ENCODE measurements at regions not wholly inside any gene's neighbourhood (a gene's known extent, or its start where the extent isn't known, plus 50 kb on each side); places are given as distances from the start of the nearest gene placed in this dataset.

DNA sequence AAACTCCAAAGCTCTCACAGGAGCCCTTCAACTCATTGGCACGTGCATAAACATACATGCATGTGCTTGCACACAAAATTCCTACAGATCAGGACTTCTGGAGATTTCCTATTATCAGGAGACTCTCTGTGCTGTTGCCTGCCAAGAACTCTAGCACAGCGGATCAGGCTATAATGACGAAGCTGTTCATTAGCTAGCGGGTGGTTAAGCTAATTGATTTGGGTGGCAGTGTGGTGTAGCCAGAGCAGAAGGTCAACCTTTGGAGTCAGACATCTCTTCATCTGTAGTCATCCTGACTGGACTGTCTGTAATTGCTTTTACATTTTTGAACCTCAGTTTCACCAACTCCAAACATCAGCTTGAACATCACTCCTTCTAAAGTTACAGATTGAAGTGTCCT, 69.0 kb downstream of the KIF2B start:
- TF ChIP-seq, protein P1, sequence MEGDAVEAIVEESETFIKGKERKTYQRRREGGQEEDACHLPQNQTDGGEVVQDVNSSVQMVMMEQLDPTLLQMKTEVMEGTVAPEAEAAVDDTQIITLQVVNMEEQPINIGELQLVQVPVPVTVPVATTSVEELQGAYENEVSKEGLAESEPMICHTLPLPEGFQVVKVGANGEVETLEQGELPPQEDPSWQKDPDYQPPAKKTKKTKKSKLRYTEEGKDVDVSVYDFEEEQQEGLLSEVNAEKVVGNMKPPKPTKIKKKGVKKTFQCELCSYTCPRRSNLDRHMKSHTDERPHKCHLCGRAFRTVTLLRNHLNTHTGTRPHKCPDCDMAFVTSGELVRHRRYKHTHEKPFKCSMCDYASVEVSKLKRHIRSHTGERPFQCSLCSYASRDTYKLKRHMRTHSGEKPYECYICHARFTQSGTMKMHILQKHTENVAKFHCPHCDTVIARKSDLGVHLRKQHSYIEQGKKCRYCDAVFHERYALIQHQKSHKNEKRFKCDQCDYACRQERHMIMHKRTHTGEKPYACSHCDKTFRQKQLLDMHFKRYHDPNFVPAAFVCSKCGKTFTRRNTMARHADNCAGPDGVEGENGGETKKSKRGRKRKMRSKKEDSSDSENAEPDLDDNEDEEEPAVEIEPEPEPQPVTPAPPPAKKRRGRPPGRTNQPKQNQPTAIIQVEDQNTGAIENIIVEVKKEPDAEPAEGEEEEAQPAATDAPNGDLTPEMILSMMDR (conservative IDR thresholded peaks at IDR 0.05; ENCODE audit: low read depth, low read length): no peak
- DNase-seq (ENCODE audit: low read depth): no peak
- H3K4me3 ChIP-seq (ENCODE audit: low read depth, low read length): no peak overlapping the region

DNA sequence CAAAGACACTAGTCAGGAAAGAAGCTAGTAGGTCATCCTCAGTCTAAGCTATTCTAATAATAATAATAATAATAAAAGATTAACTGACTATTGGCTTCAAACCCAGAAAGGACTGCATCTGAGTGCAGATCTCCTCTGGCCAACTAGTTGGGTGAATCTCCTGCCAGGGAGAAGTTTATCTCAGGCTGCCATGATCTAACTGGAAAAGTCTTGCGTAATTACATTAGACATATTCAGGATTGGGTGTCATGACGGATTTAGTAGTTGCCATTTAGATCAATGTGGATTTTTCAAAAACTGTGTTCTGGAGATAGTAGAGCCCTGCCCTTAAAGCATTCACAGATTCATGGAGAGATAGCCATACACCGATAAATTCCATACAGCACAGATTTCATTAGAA, 69.5 kb downstream of the KIF2B start:
- DNase-seq (ENCODE audit: low read depth): no peak
- no peak overlapping the region for H3K4me3 ChIP-seq (ENCODE audit: low read depth, low read length)
- TF ChIP-seq, protein P1 (conservative IDR thresholded peaks at IDR 0.05; ENCODE audit: low read depth, low read length): no peak

DNA sequence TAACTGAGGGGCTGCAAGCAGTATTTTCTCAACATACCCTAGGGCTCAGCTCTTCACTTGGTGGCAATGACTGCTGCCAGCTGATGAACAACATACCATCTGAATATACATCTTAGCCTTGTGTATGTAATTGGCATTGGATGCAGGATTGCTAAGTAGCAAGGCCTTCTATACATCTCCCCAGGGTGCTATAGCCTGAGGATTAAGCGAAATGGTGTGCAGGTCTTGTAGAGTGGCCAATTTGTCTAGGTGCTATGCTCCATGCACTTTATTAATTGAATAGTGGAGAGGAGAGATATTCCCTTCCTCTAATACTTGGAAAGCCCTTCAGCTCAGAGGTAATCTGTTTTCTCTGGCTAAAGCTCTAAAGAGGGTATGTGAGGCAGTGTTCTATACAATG, 71.9 kb downstream of the KIF2B start:
- DNase-seq (ENCODE audit: low read depth): no peak
- no peak overlapping the region for H3K4me3 ChIP-seq (ENCODE audit: low read depth, low read length)
- TF ChIP-seq, protein P1 (conservative IDR thresholded peaks at IDR 0.05; ENCODE audit: low read depth, low read length): no peak

GRCh38 chr17:53896047-53896446, 73.3 kb downstream of the KIF2B start:
- no peak overlapping the region for H3K4me3 ChIP-seq (ENCODE audit: low read depth, low read length)
- TF ChIP-seq, protein P1 (conservative IDR thresholded peaks at IDR 0.05; ENCODE audit: low read depth, low read length): no peak
- DNase-seq (ENCODE audit: low read depth): no peak

DNA sequence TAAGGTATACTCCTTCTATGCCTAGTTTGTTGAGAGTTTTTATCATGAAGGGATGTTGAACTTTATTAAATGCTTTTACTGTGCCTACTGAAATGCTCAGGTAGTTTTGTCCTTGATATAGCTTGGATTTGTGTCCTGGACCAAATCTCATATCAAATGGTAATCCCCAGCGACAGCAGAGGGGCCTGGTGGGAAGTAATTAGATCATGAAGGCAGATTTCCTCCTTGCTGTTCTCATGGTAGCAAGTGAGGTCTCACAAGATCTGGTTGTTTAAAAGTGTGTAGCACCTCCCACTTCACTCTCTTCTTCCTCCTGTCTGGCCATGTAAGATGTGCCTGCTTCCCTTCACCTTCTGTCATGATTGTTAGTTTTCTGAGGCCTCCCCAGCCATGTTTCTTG, 78.2 kb downstream of the KIF2B start:
- TF ChIP-seq, protein P1 (conservative IDR thresholded peaks at IDR 0.05; ENCODE audit: low read depth, low read length): no peak
- no peak overlapping the region for H3K4me3 ChIP-seq (ENCODE audit: low read depth, low read length)
- DNase-seq (ENCODE audit: low read depth): no peak

DNA sequence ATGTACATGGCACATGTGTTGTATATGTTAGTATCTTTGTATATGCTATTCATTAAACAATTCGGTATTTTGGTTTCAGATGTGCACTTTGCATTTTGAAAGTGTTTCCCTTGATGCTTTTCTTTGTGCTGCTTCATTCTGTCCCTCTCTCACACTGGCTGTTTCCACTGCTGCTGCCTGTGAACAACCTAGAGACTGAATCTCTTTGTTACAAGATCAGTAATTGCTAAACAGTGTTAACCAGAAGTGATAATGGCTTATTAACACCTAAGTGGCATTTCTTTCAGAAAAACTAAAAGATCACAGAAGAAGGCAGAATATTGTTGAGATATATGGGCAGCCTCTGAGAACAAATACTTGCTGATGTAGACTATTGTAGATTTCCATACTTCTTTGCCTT, 84.7 kb downstream of the KIF2B start:
- TF ChIP-seq, protein P1 (conservative IDR thresholded peaks at IDR 0.05; ENCODE audit: low read depth, low read length): no peak
- H3K4me3 ChIP-seq (ENCODE audit: low read depth, low read length): no peak overlapping the region
- DNase-seq (ENCODE audit: low read depth): no peak

DNA sequence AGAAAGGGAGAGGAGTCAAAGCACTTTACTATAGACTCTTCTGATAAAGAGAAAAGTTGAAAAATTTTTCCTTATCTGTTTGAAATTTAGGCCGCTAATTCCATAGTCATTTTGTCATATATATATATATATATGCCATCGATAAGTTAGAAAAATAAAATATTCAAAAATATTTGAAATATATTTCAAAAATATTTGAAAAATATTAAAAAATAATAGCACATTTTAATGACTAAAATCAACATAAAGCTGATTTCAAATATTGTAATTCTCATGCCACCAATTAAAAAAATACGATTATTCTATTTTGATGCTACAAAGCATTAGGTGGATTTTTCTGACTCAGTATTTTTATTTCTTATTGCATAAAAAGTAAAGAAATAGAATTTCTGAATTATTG, 87.1 kb downstream of the KIF2B start:
- no peak for DNase-seq (ENCODE audit: low read depth)
- no peak overlapping the region for H3K4me3 ChIP-seq (ENCODE audit: low read depth, low read length)
- TF ChIP-seq, protein P1 (conservative IDR thresholded peaks at IDR 0.05; ENCODE audit: low read depth, low read length): no peak
